MM.1S (cell line): ENCODE measurements at regions not wholly inside any gene's neighbourhood (a gene's known extent, or its start where the extent isn't known, plus 50 kb on each side); places are given as distances from the start of the nearest gene placed in this dataset.

Source experiments
- EZH2 ChIP-seq: fragments of 300-600 bp; sonication (generic); optimal IDR thresholded peaks from 2 replicates; pipeline ENCODE3; 2017; ENCODE audit warnings: low read depth, mild to moderate bottlenecking, antibody characterized with exemption, low read length, mixed read lengths
- EZH2phosphoT487 ChIP-seq: fragments of 300-600 bp; sonication (generic); IDR thresholded peaks from 2 replicates; pipeline ENCODE4 v1.6.1; 2018; ENCODE audit warnings: antibody characterized with exemption, low read length
- TF ChIP-seq, protein P1 (sequence below): fragments of 300-600 bp; sonication (generic); IDR thresholded peaks from 2 replicates; pipeline ENCODE4 v1.5.1; 2016; ENCODE audit warnings: antibody characterized with exemption, low read length, mixed read lengths

GRCh38 chr7:156222151-156222550 is 409.9 kb upstream of the SHH start:
- TF ChIP-seq, protein P1, sequence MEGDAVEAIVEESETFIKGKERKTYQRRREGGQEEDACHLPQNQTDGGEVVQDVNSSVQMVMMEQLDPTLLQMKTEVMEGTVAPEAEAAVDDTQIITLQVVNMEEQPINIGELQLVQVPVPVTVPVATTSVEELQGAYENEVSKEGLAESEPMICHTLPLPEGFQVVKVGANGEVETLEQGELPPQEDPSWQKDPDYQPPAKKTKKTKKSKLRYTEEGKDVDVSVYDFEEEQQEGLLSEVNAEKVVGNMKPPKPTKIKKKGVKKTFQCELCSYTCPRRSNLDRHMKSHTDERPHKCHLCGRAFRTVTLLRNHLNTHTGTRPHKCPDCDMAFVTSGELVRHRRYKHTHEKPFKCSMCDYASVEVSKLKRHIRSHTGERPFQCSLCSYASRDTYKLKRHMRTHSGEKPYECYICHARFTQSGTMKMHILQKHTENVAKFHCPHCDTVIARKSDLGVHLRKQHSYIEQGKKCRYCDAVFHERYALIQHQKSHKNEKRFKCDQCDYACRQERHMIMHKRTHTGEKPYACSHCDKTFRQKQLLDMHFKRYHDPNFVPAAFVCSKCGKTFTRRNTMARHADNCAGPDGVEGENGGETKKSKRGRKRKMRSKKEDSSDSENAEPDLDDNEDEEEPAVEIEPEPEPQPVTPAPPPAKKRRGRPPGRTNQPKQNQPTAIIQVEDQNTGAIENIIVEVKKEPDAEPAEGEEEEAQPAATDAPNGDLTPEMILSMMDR, result no peak
- TF ChIP-seq EZH2phosphoT487 (no peak), EZH2 (no peak)
